SK-N-SH (cell line): ENCODE measurements at regions not wholly inside any gene's neighbourhood (a gene's known extent, or its start where the extent isn't known, plus 50 kb on each side); places are given as distances from the start of the nearest gene placed in this dataset.

Experiments used
- CTCF ChIP-seq: fragments of 200-600 bp; sonication (generic); IDR thresholded peaks from 2 replicates; pipeline ENCODE4 v1.6.1; 2017; ENCODE audit warnings: antibody characterized with exemption, mild to moderate bottlenecking, moderate library complexity
- EP300 ChIP-seq, 2 experiments: IDR thresholded peaks; 2 replicates each; pipeline versions ENCODE4 v1.4.0 to v1.6.1; 2012; ENCODE audit warnings: borderline replicate concordance in 1 of 2, low read depth in 1 of 2, low read length in 1 of 2
- FOXM1 ChIP-seq: IDR thresholded peaks from 2 replicates; pipeline ENCODE4 v1.4.0; 2012; ENCODE audit warnings: low read depth, mild to moderate bottlenecking
- MAX ChIP-seq: IDR thresholded peaks from 2 replicates; pipeline ENCODE4 v1.4.0; 2012; ENCODE audit warnings: low read depth
- NRF1 ChIP-seq: IDR thresholded peaks from 2 replicates; pipeline ENCODE4 v1.6.1; 2012; ENCODE audit warnings: low read depth, mild to moderate bottlenecking, low read length
- POLR2AphosphoS5 ChIP-seq: IDR thresholded peaks from 2 replicates; pipeline ENCODE4 v1.6.1; 2012; ENCODE audit warnings: low read depth, low read length
- RCOR1 ChIP-seq: fragments of 150-350 bp; IDR thresholded peaks from 2 replicates; pipeline ENCODE4 v1.6.1; 2017; ENCODE audit warnings: antibody characterized with exemption, low read length
- REST ChIP-seq: IDR thresholded peaks from 2 replicates; pipeline ENCODE4 v1.6.1; 2012; ENCODE audit warnings: mild to moderate bottlenecking, low read depth, low read length, moderate library complexity
- TAF1 ChIP-seq: IDR thresholded peaks from 2 replicates; pipeline ENCODE4 v1.6.1; 2012; ENCODE audit warnings: low read depth, mild to moderate bottlenecking, low read length, moderate library complexity, borderline replicate concordance
- YY1 ChIP-seq: IDR thresholded peaks from 2 replicates; pipeline ENCODE4 v1.4.0; 2012; ENCODE audit warnings: low read depth, mild to moderate bottlenecking
- ZBTB33 ChIP-seq: IDR thresholded peaks from 2 replicates; pipeline ENCODE4 v1.4.0; 2012; ENCODE audit warnings: low read depth, borderline replicate concordance

GRCh38 chr12:19757317-19757877, 318.1 kb downstream of the AEBP2 start:
- TF ChIP-seq NRF1 (no peak), CTCF (peak; percentile 79), YY1 (no peak), MAX (no peak), RCOR1 (no peak), EP300 (IDR thresholded peaks at IDR 0.05; ENCODE audit: borderline replicate concordance in 1 of 2, low read depth in 1 of 2, low read length in 1 of 2) (no peak), ZBTB33 (no peak), REST (no peak), FOXM1 (no peak), POLR2AphosphoS5 (no peak), TAF1 (no peak)
